NT2/D1 (cell line): ENCODE measurements at regions not wholly inside any gene's neighbourhood (a gene's known extent, or its start where the extent isn't known, plus 50 kb on each side); places are given as distances from the start of the nearest gene placed in this dataset.

Experiments
- YY1 ChIP-seq: IDR thresholded peaks from 2 replicates; pipeline ENCODE4 v1.6.1; 2011; ENCODE audit not compliant: insufficient read length, insufficient read depth
- ZNF274 ChIP-seq: IDR thresholded peaks from 2 replicates; pipeline ENCODE4 v1.6.1; 2011; ENCODE audit warnings: mild to moderate bottlenecking, low read depth, low read length

DNA sequence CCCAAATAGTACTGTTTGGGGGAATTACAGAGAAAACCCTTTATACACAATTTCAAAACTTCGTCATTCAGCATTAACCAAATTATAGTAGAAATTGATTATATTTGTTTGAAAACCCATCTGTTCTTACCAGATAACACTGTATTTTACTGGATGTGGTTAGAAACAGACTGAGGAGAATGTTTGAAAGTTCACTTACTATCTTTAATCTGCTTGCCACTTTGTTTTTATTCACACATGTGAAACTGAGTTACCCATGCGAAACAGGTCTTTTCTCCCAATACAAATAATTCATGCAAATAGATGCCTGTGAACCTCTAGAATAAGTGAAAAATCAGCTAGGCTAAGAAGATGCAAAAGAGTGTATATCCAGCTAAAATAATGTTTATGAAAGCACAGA is 177.5 kb downstream of the NAA11 start:
- TF ChIP-seq ZNF274 (no peak), YY1 (no peak)
